HG03135 (cell line): ENCODE measurements at regions not wholly inside any gene's neighbourhood (a gene's known extent, or its start where the extent isn't known, plus 50 kb on each side); places are given as distances from the start of the nearest gene placed in this dataset.

Experiments used
- ATAC-seq: cut with Tn5 transposase; IDR thresholded peaks from one replicate; pipeline ENCODE4 v1.9.1; 2021; ENCODE audit warnings: mild to moderate bottlenecking, moderate library complexity; ENCODE audit not compliant: unreplicated experiment

DNA sequence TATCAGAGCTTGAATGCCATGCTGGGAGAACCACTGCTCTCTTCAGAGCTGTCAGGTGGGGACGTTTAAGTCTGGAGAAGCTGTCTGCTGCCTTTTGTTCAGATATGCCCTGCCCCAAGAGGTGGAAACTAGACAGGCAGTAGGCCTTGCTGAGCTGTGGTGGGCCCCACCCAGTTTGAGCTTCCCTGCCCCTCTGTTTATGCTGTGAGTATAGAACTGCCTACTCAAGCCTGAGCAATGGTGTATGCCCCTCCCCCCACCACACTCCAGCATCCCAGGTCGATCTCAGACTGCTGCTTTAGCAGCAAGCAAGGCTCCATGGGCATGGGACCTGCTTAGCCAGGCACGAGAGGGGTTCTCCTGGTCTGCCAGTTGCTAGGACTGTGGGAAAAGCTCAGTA is 362.3 kb downstream of the FAM170A start:
- no peak for ATAC-seq

GRCh38 chr5:119996128-119996527 is 366.8 kb downstream of the FAM170A start:
- no peak for ATAC-seq

- ATAC-seq = no peak
Observed at GRCh38 chr5:120007598-120007997, 378.2 kb downstream of the FAM170A start.

DNA sequence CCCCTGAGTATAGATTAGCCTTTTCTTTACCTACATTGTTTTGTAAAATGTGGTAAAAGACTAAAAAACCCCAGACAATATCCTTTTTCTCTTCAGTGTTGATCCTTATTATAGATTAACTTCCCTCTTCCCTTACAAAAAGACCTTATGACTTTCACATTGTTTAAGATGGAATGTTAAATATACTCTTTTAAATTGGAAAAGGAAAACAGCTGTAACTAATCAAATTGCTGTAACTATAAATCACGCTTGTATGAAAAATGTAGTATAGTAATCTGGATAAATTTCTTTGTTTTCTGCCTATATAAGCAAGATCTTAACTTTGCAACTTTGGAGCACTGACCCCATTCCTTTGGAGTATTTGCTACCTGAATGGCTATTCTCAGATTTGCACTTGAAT is 383.1 kb downstream of the FAM170A start:
- ATAC-seq = no peak

GRCh38 chr5:120014535-120014934 is 385.2 kb downstream of the FAM170A start:
- ATAC-seq = no peak

DNA sequence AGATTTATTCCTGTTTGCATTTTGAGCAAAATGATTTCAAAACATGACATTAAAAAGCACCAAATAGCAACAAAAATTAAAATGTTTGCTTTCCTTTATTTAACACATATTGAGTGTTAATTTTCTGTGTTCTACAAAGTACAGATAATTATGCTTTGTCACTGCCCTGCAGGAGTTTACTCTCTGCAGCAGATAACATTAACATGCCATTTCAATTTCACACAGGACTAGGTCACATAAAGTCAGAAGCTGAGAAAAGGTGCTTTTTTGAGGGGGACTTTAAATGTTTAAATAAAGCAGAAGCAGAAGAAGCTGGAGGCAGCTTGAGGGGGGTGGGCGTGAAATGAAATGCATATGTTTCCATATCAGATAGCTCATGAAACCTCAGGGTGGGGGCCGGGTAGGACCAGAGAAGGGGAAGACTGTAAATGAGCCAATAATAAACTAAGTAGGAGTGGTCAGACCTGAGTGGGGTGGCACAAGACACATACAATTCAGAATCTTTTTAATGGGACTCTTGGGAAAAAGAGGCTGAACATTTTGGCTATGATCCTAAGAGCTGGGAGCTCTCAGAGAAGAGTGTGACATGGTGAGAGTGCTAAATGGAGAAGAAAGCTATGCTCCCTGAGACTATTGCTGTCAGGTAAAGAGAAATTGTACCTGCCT is 387.5 kb downstream of the FAM170A start:
- ATAC-seq = no peak

GRCh38 chr5:120017513-120017912 is 388.2 kb downstream of the FAM170A start:
- no peak for ATAC-seq

GRCh38 chr5:120035181-120035580 is 405.8 kb downstream of the FAM170A start:
- no peak for ATAC-seq

GRCh38 chr5:120035815-120036577 is 406.6 kb downstream of the FAM170A start:
- ATAC-seq = no peak

- ATAC-seq = no peak
Observed at GRCh38 chr5:120037451-120037850, 408.1 kb downstream of the FAM170A start.

DNA sequence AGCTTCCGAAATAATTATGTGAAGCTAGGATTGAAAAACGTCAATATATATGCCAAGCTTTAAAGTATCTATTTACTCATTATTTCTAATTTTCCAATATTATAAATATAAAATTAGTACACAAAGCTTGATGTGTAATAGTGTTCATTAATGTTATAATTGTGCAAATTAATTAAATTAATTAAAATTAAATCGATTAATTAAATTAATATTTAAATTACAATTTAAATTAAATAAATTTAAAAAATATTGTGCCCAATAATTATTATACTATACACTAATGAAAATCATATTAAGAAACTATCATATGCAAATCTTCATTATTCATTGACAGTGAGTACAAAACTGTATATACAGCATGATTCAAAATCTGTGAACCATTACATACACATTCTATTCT is 409.8 kb downstream of the FAM170A start:
- ATAC-seq = no peak

DNA sequence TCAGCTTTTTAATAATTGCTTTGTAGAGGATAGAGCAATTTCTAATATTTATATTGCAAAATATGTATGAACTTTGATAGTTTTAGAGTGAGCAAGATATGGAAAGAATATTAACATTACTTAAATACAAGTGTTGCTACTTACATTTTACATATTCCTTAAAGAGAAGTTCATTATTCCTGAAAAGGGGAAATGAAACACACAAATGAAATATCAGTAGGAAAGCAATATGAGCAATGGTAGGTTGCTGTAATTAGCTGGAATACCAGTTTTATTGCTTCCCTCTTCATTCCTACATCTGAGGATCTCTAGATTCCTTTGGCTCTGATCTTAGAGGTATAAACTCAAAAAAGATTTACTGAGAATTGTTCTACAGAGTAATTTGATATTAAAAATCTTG is 414.1 kb downstream of the FAM170A start:
- no peak for ATAC-seq

- no peak for ATAC-seq
Observed at GRCh38 chr5:120052916-120053828, 410.9 kb upstream of the PRR16 start.

- ATAC-seq = no peak
Observed at GRCh38 chr5:120053841-120054240, 410.3 kb upstream of the PRR16 start.

GRCh38 chr5:120055858-120056257 is 408.2 kb upstream of the PRR16 start:
- no peak for ATAC-seq

GRCh38 chr5:120062515-120062917 is 401.6 kb upstream of the PRR16 start:
- ATAC-seq = no peak

DNA sequence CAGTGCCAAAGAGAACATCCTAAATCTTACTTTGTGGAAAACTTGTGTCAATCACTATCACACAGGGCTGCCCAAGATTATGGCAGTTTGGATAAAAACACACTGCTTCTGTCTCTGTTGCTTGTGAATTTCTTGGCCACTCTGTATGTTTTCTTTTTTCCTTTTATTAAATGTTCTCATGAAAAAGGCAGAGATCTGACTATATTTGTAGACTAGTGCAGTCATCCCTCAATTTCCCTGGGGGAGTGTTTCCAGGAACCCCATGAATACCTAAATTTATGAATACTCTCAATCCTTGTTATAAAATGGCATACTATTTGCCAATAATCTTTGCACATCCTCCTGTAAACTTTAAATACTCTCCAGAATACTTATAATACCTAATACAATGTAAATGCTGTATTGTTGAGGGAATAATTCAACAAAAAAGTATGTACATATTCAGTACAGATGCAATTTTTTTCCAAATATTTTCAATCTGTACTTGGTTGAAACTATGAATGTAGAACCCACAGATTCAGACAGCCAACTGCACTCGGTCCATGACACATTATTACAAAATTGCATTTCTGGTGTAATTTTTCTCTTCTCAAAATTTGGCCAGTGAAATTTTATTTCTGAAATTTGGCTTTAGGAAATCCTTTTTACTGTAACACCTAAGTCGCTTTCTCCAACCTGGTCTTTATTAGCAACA is 391.9 kb upstream of the PRR16 start:
- no peak for ATAC-seq

DNA sequence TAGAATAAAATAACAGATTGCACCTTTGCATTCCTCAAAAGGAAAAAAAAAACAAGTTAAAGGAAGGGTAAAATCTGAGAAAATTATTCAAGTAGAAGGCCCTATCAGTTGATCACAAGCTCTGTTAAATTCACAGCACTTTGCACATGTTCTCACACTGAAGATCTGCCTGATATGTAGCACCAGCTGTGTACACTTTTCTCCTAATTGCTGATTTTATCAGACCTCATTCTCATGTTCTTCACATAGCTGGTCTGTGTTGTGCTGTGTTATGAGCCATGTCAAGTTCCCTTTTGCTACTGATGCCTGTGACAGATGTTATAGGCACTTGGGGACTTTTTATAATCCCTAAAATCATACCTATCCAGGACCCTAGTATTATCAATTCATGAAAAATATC is 390.4 kb upstream of the PRR16 start:
- ATAC-seq = no peak

DNA sequence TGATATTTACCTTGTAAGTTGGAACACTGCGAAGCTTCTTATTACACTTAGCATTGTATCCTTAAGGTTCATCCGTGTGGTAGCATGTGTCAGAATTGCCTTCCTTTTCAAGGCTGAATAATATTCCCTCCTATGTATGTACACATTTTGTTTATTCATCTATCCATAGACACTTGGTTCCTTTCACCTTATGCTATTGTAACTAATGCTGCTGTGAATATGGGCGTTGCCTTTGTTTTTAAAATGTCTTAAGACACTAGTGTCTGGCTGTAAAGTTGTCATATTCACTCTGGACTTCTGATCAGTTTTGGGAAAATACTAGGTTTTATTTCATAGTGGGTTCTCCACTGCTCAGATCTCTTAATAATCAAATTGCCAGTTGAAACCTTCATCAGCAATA is 383.3 kb upstream of the PRR16 start:
- ATAC-seq = no peak

DNA sequence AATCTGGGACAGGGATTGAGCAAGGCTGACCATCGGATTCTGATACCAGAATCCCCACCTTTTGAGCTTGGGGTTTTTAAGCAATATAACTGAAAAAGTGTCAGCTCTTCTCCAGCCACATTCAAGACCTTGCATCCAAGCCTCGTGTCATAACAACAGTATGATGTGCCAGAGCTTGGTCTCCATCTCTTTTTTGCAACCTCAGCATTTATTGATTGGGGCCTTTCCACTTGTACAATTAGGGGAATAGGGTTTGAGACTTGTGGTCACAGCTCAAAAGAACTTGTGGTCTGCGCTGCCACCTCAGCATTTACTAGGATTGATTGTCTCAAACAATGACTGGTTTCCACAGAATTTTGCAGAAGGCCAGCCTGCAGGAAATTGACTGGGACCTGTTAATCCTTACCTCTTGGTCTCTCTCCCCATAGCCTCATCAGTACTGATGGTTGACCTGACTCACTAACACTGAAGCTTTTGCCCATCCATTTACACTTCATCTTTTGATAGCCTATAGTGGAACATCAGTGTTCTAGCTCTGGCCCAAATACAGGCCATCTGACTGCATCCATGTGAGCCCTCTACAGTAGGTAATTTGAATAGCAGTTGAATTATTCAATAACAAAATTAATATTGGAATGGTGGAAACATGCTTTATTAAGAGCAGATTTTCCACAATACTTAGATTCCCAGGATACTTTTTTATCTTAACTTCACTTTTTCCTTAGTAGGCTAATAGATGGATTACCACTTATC is 381.6 kb upstream of the PRR16 start:
- no peak for ATAC-seq
